Muscle layer of colon (tissue), 2 donors: ENCODE measurements at regions not wholly inside any gene's neighbourhood (a gene's known extent, or its start where the extent isn't known, plus 50 kb on each side); places are given as distances from the start of the nearest gene placed in this dataset.

ENCODE experiments used
- H3K27ac ChIP-seq: one replicate; pipeline ENCODE4 v1.7.0; 2013; ENCODE audit warnings: low read depth, mild to moderate bottlenecking, low read length, moderate library complexity
- H3K27me3 ChIP-seq, 2 donors: one replicate each; pipeline ENCODE4 v1.7.0; 2013; ENCODE audit warnings: low read length in 2 of 2, mild to moderate bottlenecking in 2 of 2; ENCODE audit not compliant: insufficient read depth in 2 of 2, control insufficient read depth in 1 of 2
- H3K36me3 ChIP-seq: one replicate; pipeline ENCODE4 v1.7.0; 2013; ENCODE audit warnings: mild to moderate bottlenecking, low read length; ENCODE audit not compliant: insufficient read depth
- H3K4me1 ChIP-seq: one replicate; pipeline ENCODE4 v1.7.0; 2013; ENCODE audit warnings: mild to moderate bottlenecking, low read length; ENCODE audit not compliant: insufficient read depth
- H3K4me3 ChIP-seq, 2 donors: one replicate each; pipeline ENCODE4 v1.7.0; 2013; ENCODE audit warnings: low read length in 2 of 2, low read depth in 1 of 2, mild to moderate bottlenecking in 1 of 2, moderate library complexity in 1 of 2
- H3K9ac ChIP-seq: one replicate; pipeline ENCODE4 v1.7.0; 2013; ENCODE audit warnings: low read length
- H3K9me3 ChIP-seq: one replicate; pipeline ENCODE4 v1.7.0; 2013; ENCODE audit warnings: mild to moderate bottlenecking, low read length
- donor health status: abdominal sarcoma.
- donor health status: Adenocarcinoma of cecum.

DNA sequence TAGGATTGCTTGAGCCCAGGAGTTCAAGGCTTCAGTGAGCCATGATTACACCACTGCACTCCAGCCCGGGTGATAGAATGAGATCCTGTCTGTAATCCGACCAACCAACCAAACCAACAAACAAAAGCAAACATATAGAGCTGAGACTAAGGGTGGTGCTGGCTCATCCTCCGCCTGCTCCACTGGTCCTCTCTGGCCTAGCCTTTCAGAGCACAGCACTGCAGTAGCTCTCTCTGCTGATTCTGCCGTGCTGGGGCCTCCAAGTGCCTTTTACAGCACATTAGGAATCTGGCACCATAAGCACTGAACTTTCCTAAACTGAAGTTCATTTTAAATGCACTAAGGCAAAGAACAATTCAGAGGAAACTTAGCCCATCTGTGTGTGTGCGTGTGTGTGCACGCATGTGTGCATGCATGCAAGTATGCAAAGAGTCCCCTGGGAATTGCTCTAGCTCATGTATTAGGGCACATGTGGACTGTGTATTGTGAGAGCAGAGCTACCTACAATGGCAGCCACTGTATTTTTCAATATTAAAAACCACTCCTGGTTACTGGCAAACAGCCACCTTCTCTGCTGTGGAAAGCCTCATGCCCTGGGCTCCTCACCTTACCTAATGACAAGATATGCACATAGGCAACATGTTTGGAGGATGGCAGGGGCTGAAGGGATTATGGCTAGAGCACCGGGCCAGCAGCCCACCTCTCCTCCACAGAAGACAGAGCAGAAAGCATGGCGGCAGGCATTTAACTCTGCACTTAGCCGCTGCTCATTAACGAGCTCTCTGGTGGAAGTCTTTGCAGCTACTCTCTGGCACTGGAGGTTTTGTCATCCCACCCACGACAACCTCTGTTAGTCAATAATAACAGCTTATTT lies 223.1 kb upstream of the TSHZ3 start:
- no peak overlapping the region for H3K9ac ChIP-seq
- H3K9me3 ChIP-seq, result no peaks in the 10 kb centered on the region
- H3K4me3 ChIP-seq, result no peak overlapping the region
- H3K4me1 ChIP-seq, result no peaks in the 10 kb centered on the region
- H3K27me3 ChIP-seq, result no peaks in the 10 kb centered on the region
- H3K27ac ChIP-seq, result no peak overlapping the region
- no peaks in the 10 kb centered on the region for H3K36me3 ChIP-seq

DNA sequence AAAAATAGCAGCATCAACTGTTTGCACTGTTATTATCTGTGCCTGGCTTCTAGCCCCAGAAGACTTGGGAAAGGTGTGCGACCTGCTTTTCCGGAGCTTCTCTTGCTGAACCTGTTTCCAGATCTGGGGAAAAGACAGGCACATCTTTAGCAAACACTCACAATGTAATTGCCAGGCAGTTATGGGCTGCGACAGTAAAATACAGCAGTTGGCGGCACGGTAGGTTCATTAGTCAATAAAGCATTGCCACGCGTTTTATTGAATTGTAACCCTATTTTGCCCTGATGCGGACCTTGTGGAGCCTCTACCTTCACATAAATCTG lies 223.7 kb upstream of the TSHZ3 start:
- no peaks in the 10 kb centered on the region for H3K4me1 ChIP-seq
- H3K36me3 ChIP-seq, result no peaks in the 10 kb centered on the region
- no peak overlapping the region for H3K27ac ChIP-seq
- H3K9me3 ChIP-seq, result no peaks in the 10 kb centered on the region
- H3K27me3 ChIP-seq, result no peaks in the 10 kb centered on the region
- H3K9ac ChIP-seq, result no peak overlapping the region
- H3K4me3 ChIP-seq, result no peak overlapping the region

DNA sequence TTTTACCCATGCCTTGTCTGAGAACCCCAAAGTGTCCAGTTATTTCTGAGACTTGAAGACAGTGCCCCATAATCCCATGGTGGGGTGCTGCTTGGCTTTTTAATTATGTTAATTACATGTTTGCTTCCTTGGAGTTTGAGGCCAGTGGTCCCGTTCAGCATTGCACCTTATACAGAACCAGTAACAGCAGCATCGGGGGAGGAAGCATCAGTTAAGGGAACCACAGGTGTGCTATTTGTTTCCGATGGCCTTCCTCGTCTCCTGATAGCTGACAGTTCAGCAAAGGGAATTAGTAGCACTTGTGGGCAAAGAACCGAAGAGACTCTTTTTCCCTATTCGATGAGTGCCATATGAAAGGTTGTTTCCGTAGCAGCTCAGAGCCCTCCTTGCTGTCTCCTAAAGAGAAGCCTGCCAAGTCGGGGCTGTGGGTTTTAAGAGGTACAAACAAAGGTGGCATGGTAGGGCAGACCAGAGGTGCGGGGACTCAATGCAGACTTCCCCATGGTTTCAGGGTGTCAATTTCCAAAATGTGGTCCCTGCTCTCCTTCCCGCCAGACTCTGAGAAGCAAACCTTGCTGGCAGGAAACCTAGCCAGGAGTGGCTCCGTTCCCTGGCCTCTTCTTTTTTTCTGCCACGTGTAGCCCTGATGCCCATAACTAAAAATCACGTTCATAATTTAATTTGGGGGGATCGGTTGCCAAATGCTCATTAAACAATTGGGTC lies 225.2 kb upstream of the TSHZ3 start:
- Histone ChIP-seq H3K27ac (no peak overlapping the region), H3K4me3 (no peak overlapping the region), H3K27me3 (no peaks in the 10 kb centered on the region), H3K9me3 (no peaks in the 10 kb centered on the region), H3K36me3 (no peaks in the 10 kb centered on the region), H3K4me1 (no peaks in the 10 kb centered on the region), H3K9ac (no peak overlapping the region)

DNA sequence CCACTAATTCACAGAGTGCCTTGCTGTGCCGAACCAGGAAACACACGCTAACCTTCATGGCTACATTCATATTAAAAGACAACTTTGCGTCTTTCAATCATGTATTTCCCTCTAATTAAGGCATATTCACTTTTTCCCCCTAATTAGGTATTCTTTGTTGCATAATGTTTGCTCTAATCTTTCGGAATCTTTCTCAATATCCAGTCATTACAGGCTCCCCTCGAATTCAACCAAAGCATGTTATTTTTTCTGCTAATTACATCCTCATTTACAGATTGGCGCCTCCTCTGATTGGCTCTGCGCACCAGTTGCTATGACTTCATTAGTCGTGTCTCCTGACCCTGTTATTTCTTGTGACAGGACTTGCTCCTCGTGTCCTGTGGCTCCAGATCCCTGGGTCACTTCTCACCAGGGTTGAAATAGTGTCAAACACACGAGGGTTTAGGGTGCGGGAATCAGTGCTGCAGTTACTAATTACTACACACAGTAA lies 226.7 kb upstream of the TSHZ3 start:
- Histone ChIP-seq H3K36me3 (no peaks in the 10 kb centered on the region), H3K4me1 (no peaks in the 10 kb centered on the region), H3K27ac (no peak overlapping the region), H3K27me3 (no peaks in the 10 kb centered on the region), H3K9me3 (no peaks in the 10 kb centered on the region), H3K9ac (no peak overlapping the region), H3K4me3 (no peak overlapping the region)

DNA sequence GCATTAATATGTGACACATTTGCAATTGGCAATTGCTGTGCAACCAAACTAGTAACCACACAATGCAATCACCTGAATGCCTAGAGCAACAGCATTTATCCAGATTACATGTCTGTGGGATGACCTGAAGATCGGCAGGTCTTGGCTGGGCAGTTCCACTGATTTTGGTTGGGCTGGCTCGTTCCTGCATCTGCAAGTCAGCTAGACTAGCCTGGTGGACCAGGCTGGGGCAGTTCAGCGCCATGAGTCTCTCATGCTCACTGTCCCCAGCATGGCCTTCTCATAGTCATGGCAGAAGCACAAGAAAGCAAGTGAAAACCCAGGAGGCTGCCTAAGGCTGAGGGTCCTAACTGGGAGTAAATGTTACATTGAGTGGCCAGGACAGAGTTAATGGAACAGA lies 229.1 kb upstream of the TSHZ3 start:
- Histone ChIP-seq H3K9ac (no peak overlapping the region), H3K27me3 (no peaks in the 10 kb centered on the region), H3K4me3 (no peak overlapping the region), H3K4me1 (no peaks in the 10 kb centered on the region), H3K27ac (no peak overlapping the region), H3K36me3 (no peaks in the 10 kb centered on the region), H3K9me3 (no peaks in the 10 kb centered on the region)

DNA sequence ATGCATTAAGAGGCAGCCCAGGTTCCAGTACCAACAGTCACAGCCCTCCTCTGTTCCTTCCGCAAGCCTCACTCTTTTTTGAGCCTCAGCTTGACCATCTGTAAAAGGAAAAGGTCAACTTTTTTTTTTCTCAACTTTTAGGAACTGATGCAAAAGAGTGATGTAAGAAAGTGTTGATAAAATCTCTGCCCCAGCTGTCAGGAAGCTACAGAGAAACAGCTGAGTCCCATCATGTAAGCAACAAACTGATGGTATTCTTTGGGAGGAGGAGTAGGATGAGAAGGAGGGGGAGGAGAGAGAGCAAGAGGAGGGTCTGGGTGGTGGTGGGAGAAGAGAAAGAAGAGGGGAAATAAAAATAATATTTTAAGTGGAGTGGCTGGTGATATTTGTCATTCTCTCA lies 233.9 kb upstream of the TSHZ3 start:
- Histone ChIP-seq H3K4me1 (no peaks in the 10 kb centered on the region), H3K36me3 (no peaks in the 10 kb centered on the region), H3K9ac (no peak overlapping the region), H3K27ac (no peak overlapping the region), H3K9me3 (no peaks in the 10 kb centered on the region), H3K27me3 (no peaks in the 10 kb centered on the region), H3K4me3 (no peak overlapping the region)

DNA sequence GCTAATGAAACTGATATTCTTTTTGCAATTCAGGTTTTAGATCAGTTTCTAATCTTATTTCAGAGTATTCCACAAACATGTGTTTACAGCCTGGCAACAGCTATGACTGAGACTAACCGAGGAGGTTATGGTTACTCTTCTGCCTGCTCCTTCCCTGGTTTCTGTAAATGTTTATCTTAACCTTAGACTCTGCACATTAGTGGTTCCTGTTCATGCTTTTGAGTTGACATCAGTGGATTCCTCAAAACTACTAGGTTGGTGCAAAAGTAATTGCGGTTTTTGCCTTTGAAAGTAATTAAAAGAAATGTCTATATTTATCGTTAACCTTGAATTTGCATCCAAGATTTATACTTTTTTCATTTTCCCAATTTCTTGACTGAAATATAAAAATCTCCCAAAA lies 237.0 kb upstream of the TSHZ3 start:
- Histone ChIP-seq H3K9ac (no peak overlapping the region), H3K4me1 (no peaks in the 10 kb centered on the region), H3K27me3 (no peaks in the 10 kb centered on the region), H3K27ac (no peak overlapping the region), H3K4me3 (no peak overlapping the region), H3K9me3 (no peaks in the 10 kb centered on the region), H3K36me3 (no peaks in the 10 kb centered on the region)

DNA sequence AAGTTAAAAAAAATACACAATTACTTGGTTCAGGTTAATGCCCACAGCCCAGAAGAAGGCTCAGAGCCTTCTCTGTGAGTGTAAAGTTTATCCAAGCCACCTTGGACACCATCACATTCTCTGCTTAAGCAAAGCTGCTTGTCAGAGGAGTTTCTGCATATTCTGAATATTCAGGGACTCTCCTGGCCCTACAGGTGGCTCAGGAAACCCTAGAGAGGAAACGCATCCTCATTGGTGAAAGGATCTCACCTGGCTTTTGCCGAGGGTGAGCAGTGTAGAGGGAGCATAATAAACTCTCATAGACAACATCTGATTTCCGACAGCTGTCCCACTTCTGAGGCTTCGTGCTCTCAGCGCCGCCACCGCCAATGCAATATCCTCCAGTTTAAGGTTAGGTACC lies 239.9 kb upstream of the TSHZ3 start:
- Histone ChIP-seq H3K36me3 (no peaks in the 10 kb centered on the region), H3K9ac (no peak overlapping the region), H3K4me3 (no peak overlapping the region), H3K27me3 (no peaks in the 10 kb centered on the region), H3K9me3 (no peaks in the 10 kb centered on the region), H3K27ac (no peak overlapping the region), H3K4me1 (no peaks in the 10 kb centered on the region)

DNA sequence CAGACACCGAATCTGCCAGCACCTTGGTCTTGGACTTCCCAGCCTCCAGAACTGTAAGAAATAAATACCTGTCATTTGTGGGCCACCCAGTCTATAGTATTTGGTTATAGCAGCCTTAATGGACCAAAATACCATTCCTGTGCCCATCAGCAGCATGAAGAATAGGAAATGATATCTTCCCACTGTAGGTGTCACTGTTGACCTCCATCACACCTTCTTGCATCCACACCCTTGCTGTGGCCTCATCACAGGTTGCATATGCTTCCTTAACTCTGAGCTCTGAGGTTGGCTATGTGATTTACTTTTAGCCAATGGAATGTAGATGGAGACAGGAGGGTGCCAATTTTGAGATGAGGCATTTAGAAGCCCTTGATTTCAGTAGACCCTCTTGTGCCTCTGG lies 242.0 kb upstream of the TSHZ3 start:
- no peaks in the 10 kb centered on the region for H3K9me3 ChIP-seq
- no peaks in the 10 kb centered on the region for H3K36me3 ChIP-seq
- H3K27ac ChIP-seq, result no peak overlapping the region
- no peak overlapping the region for H3K9ac ChIP-seq
- no peak overlapping the region for H3K4me3 ChIP-seq
- no peaks in the 10 kb centered on the region for H3K4me1 ChIP-seq
- H3K27me3 ChIP-seq, result no peaks in the 10 kb centered on the region

DNA sequence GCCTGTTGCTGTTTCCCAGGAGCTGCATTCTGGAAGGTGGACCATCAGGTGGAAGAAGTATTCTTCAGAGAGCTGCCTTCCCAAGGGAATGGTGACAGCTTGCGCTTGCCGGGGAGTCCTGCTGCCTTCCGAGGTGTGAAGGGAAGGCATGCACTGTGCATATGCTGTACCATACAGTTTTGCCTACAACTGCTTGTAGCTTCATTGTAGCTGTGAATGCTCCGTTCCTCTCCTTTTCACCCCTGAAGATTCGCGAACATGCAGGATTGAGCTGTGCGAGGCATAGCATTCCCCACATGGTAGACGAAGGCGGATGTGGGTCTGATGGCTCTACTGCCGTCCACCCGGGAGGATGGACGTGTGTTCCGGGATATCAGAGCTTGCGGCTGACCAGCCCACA lies 243.2 kb upstream of the TSHZ3 start:
- Histone ChIP-seq H3K4me3 (no peak overlapping the region), H3K9ac (no peak overlapping the region), H3K36me3 (no peaks in the 10 kb centered on the region), H3K27ac (no peak overlapping the region), H3K9me3 (no peaks in the 10 kb centered on the region), H3K4me1 (no peaks in the 10 kb centered on the region), H3K27me3 (no peaks in the 10 kb centered on the region)

DNA sequence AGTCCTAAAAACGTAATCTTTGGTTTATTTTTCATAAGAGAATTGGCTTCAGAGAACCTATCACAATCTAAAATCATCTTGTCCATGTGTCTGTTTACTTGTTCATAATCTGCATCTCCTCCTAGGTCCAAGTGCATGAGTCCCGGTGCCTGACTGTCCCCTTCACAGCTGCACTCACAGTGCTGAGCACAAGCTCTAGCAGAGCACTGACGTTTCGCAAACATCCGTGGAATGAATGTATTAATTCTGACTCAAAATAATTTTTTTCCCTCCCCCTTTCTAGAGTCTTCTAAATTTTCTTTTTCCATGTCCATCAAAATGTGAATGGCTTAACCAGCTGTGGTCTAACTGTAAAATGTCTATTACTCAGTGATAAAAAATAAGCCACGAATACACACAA lies 245.5 kb upstream of the TSHZ3 start:
- Histone ChIP-seq H3K9me3 (no peaks in the 10 kb centered on the region), H3K27ac (no peak overlapping the region), H3K4me3 (no peak overlapping the region), H3K4me1 (no peaks in the 10 kb centered on the region), H3K36me3 (no peaks in the 10 kb centered on the region), H3K9ac (no peak overlapping the region), H3K27me3 (no peaks in the 10 kb centered on the region)

DNA sequence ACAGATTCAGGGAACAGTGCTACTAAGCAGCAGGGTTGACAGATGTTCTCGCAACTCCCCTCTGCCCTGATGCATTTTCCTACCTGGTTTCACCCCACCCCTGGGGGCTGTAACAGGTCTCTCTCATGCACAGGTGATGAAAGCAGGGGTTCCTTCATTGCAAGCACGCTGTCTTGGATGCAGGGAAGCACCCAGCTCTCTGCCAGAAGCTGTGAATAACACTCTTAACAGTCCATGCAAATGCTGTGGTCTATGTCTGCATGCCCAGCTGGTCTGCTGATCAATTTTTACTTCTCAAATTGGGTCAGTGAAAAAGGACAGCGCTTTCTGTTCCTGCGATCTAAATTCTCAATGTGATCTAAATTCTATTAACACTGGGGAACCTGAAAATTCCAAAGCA lies 246.3 kb upstream of the TSHZ3 start:
- H3K9ac ChIP-seq, result no peak overlapping the region
- no peaks in the 10 kb centered on the region for H3K36me3 ChIP-seq
- no peak overlapping the region for H3K27ac ChIP-seq
- no peaks in the 10 kb centered on the region for H3K4me1 ChIP-seq
- no peaks in the 10 kb centered on the region for H3K9me3 ChIP-seq
- no peak overlapping the region for H3K4me3 ChIP-seq
- H3K27me3 ChIP-seq, result no peaks in the 10 kb centered on the region
